GM13977 (cell line): ENCODE measurements at regions not wholly inside any gene's neighbourhood (a gene's known extent, or its start where the extent isn't known, plus 50 kb on each side); places are given as distances from the start of the nearest gene placed in this dataset.

Experiments
- DNase-seq: peaks from one replicate; pipeline ENCODE4 v3.0.0; 2012; ENCODE audit warnings: low spot score
- CTCF ChIP-seq: IDR thresholded peaks from 2 replicates; pipeline ENCODE4 v1.5.1; 2012; ENCODE audit warnings: mild to moderate bottlenecking, control low read depth; ENCODE audit not compliant: insufficient read depth; ENCODE audit errors: extremely low read depth, missing control alignments
- in situ Hi-C: fragments of 300-500 bp; cut with MboI; formaldehyde crosslinking; loops from one replicate; pipeline ENCODE4 v1.12.0; 2022; ENCODE audit warnings: low sequenced_read_pairs, low pct_unique_long_range_greater_than_20kb, mixed read lengths, inconsistent platforms; ENCODE audit not compliant: unreplicated experiment

GRCh38 chrX:40966213-40966820, 118.9 kb upstream of the USP9X start:
- no peak for TF ChIP-seq CTCF
- DNase-seq: no peak
- in situ Hi-C loops: no loop called here

GRCh38 chrX:40968180-40968579, 117.1 kb upstream of the USP9X start:
- DNase-seq: no peak
- TF ChIP-seq CTCF: no peak
- in situ Hi-C loops: no loop called here

GRCh38 chrX:40971736-40972135, 113.5 kb upstream of the USP9X start:
- no peak for TF ChIP-seq CTCF
- in situ Hi-C loops: no loop called here
- DNase-seq: no peak

- DNase-seq: no peak
- in situ Hi-C loops: no loop called here
- no peak for TF ChIP-seq CTCF
These were observed 111.6 kb upstream of the USP9X start for GRCh38 chrX:40973619-40974018.

- DNase-seq: no peak
- in situ Hi-C loops: no loop called here
- TF ChIP-seq CTCF: no peak
These were observed 109.3 kb upstream of the USP9X start for GRCh38 chrX:40975951-40976350.

GRCh38 chrX:40976981-40977380, 108.3 kb upstream of the USP9X start:
- DNase-seq: no peak
- no peak for TF ChIP-seq CTCF
- in situ Hi-C loops: no loop called here

GRCh38 chrX:40984962-40985361, 100.3 kb upstream of the USP9X start:
- in situ Hi-C loops: no loop called here

More at GRCh38 chrX:40984962-40985361, 100.3 kb upstream of the USP9X start:
- no peak for TF ChIP-seq CTCF
- DNase-seq: no peak
